ENCODE measurements at regions not wholly inside any gene's neighbourhood (a gene's known extent, or its start where the extent isn't known, plus 50 kb on each side); places are given as distances from the start of the nearest gene placed in this dataset.

- Histone ChIP-seq H3K14ac (replicated peaks; ENCODE audit: low read depth, low read length) (peak overlapping the region; percentile 69), H3K4ac (ENCODE audit: low read depth, low read length) (peak overlapping the region; percentile 89), H3K9me1 (ENCODE audit: insufficient read depth, low read length) (no peaks in the 10 kb centered on the region), H3K18ac (ENCODE audit: low read depth, low read length) (peak overlapping the region; percentile 95; the same call in 1 of the 2 replicates), H3K27me3 (ENCODE audit: control insufficient read depth, insufficient read depth, low read length) (no peaks in the 10 kb centered on the region), H3K27ac (ENCODE audit: insufficient read depth, low read length) (peak overlapping the region; percentile 23; the same call in 1 of the 2 replicates), H3K9ac (ENCODE audit: low read depth, low read length) (no peak overlapping the region), H3K4me1 (ENCODE audit: control insufficient read depth, insufficient read depth, low read length) (peaks cover 7% of the 10 kb centered on the region; the same call in 1 of the 2 replicates), H4K20me1 (ENCODE audit: insufficient read depth, low read length) (no peaks in the 10 kb centered on the region), H2BK20ac (ENCODE audit: low read depth, low read length) (peak overlapping the region; percentile 91), H2AK5ac (ENCODE audit: low read depth, low read length) (peak overlapping the region; percentile 85), H4K8ac (ENCODE audit: low read depth in 2 of 2, low read length in 2 of 2) (peak overlapping the region; percentile 24 to 92; a peak in 2 of 4 replicates), H3K79me1 (ENCODE audit: low read depth in 1 of 2, low read length in 2 of 2) (peaks cover 0 to 3% of the 10 kb centered on the region in 2 experiments; a peak in 1 of 4 replicates), H3K4me2 (ENCODE audit: low read depth, low read length) (0 out of 2 replicates have a peak overlapping the region, but pooled peaks have one; percentile 5), H2BK15ac (ENCODE audit: low read depth, low read length) (peak overlapping the region; percentile 91; the same call in 2 of the 3 replicates), H2AFZ (replicated peaks; ENCODE audit: low read length, poor library complexity) (no peak overlapping the region), H3K36me3 (ENCODE audit: control insufficient read depth, insufficient read depth, low read length) (no peaks in the 10 kb centered on the region), H3K4me3 (ENCODE audit: insufficient read depth, low read depth, low read length) (no peak overlapping the region), H3K56ac (ENCODE audit: extremely low read depth, insufficient read depth, low read length) (0 out of 2 replicates have a peak overlapping the region, but pooled peaks have one; percentile 14), H4K5ac (ENCODE audit: low read depth, low read length) (peak overlapping the region; percentile 89), H3K23ac (ENCODE audit: low read depth, low read length) (peak overlapping the region; percentile 54; the same call in 1 of the 2 replicates), H2AK9ac (replicated peaks; ENCODE audit: low read depth, low read length, poor library complexity) (no peak overlapping the region), H3K9me3 (ENCODE audit: control insufficient read depth, insufficient read depth, low read length) (no peaks in the 10 kb centered on the region; the same call in 1 of the 2 replicates), H2BK5ac (ENCODE audit: low read depth, low read length, poor library complexity, severe bottlenecking) (peak overlapping the region; percentile 90), H4K91ac (ENCODE audit: insufficient read depth, low read depth, low read length) (peak overlapping the region; percentile 85), H2BK120ac (ENCODE audit: low read depth, low read length) (peak overlapping the region; percentile 94)
- no CpG with 5 or more reads among the region's 1 CpG for WGBS, 2 experiments (ENCODE audit: extremely low coverage in 2 of 2, insufficient read length in 1 of 2)
- no peak for TF ChIP-seq RAD21 (IDR thresholded peaks at IDR 0.05; ENCODE audit: low read length)
- TF ChIP-seq SMC3 (IDR thresholded peaks at IDR 0.05; ENCODE audit: low read depth, low read length), result no peak
- no peak for TF ChIP-seq MXI1 (IDR thresholded peaks at IDR 0.05; ENCODE audit: borderline replicate concordance, low read depth, low read length)
- TF ChIP-seq ELK1 (IDR thresholded peaks at IDR 0.05; ENCODE audit: borderline replicate concordance, low read depth, low read length), result no peak
- TF ChIP-seq NFE2L2 (IDR thresholded peaks at IDR 0.05; ENCODE audit: low read depth, low read length), result no peak
- TF ChIP-seq POLR2A (IDR thresholded peaks at IDR 0.05; ENCODE audit: low read depth, low read length), result no peak
- no peak for TF ChIP-seq CEBPB (IDR thresholded peaks at IDR 0.05; ENCODE audit: low read depth, low read length)
- no peak for TF ChIP-seq CHD1 (IDR thresholded peaks at IDR 0.05; ENCODE audit: low read depth, low read length)
- no peak for TF ChIP-seq RFX5 (IDR thresholded peaks at IDR 0.05; ENCODE audit: low read depth, low read length)
- no peak for TF ChIP-seq MAZ (IDR thresholded peaks at IDR 0.05; ENCODE audit: borderline replicate concordance, low read depth, low read length)
- TF ChIP-seq CTCF (conservative IDR thresholded peaks at IDR 0.05; ENCODE audit: low read depth, low read length), result no peak
- TF ChIP-seq BHLHE40 (IDR thresholded peaks at IDR 0.05; ENCODE audit: low read depth, low read length), result no peak
- TF ChIP-seq RCOR1 (IDR thresholded peaks at IDR 0.05; ENCODE audit: insufficient replicate concordance, low read length), result no peak
- intact Hi-C loops (cut with micrococcal nuclease) (no loop called here), in situ Hi-C loops (cut with MboI; ENCODE audit: low sequenced_read_pairs) (no loop called here), dilution Hi-C loops (cut with HindIII; ENCODE audit: low sequenced_read_pairs, unreplicated experiment) (no loop called here)
- ChIA-PET POLR2A (ENCODE audit: unreplicated experiment) (interaction anchor here (0.5 kb wide), 1 partner anchor 95 kb away, joined by 3 read pairs; no protein-coding TSS in a partner anchor), CTCF (interaction anchor here (0.6 kb wide), 1 partner anchor 18 kb away, joined by 3 read pairs; no protein-coding TSS in a partner anchor)
- DNase-seq (peak; percentile 47), ATAC-seq (ENCODE audit: low read depth) (peak; percentile 77)
- BruUV-seq (replicated peaks), result no TSS peak
Measured at GRCh38 chr1:172832006-172832725, 173.3 kb downstream of the FASLG start.

Data from IMR-90 (cell line).